Tibial nerve (tissue), 4 donors: ENCODE measurements at regions not wholly inside any gene's neighbourhood (a gene's known extent, or its start where the extent isn't known, plus 50 kb on each side); places are given as distances from the start of the nearest gene placed in this dataset.

ENCODE experiments used
- EP300 ChIP-seq, 2 donors: sonication (generic); formaldehyde crosslinking; IDR thresholded peaks; one replicate each; pipeline ENCODE4 v1.6.1; 2017; ENCODE audit warnings: antibody characterized with exemption in 2 of 2, mild to moderate bottlenecking in 1 of 2
- POLR2A ChIP-seq, 2 donors: fragments of 450-650 bp; IDR thresholded peaks; one replicate each; pipeline ENCODE4 v1.6.1; 2017; ENCODE audit warnings: antibody characterized with exemption in 2 of 2, mild to moderate bottlenecking in 2 of 2, moderate library complexity in 2 of 2
- TF ChIP-seq, protein P1 (sequence below), 5 experiments: fragments of 200-600 bp in 3 of 5; fragments of 450-650 bp in 2 of 5; sonication (generic) in 3 of 5; IDR thresholded peaks; one replicate each; pipeline ENCODE4 v1.5.1; 2016 to 2019; ENCODE audit warnings: antibody characterized with exemption in 5 of 5, mild to moderate bottlenecking in 3 of 5, moderate library complexity in 2 of 5

DNA sequence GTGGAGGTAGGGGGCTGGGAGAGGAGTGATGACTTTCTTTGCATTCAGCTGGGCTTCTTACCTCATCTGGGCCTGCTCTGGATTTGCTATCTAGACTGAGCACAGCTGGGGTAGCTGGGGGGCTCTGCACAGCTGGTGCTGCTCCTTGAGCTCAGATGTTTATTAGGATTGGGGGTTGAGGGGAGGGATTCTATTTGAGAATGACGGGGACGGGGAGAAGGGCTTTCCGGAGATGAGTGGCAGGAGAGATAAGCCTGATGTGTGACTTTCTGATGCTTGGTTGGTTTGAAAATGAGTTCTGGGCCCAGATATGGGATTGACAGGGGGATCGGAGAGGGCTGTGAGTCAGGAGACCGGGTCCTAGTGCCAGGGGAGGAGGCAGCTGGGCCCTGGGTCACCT is 146.1 kb upstream of the CSF3R start:
- TF ChIP-seq, protein P1, sequence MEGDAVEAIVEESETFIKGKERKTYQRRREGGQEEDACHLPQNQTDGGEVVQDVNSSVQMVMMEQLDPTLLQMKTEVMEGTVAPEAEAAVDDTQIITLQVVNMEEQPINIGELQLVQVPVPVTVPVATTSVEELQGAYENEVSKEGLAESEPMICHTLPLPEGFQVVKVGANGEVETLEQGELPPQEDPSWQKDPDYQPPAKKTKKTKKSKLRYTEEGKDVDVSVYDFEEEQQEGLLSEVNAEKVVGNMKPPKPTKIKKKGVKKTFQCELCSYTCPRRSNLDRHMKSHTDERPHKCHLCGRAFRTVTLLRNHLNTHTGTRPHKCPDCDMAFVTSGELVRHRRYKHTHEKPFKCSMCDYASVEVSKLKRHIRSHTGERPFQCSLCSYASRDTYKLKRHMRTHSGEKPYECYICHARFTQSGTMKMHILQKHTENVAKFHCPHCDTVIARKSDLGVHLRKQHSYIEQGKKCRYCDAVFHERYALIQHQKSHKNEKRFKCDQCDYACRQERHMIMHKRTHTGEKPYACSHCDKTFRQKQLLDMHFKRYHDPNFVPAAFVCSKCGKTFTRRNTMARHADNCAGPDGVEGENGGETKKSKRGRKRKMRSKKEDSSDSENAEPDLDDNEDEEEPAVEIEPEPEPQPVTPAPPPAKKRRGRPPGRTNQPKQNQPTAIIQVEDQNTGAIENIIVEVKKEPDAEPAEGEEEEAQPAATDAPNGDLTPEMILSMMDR (IDR thresholded peaks at IDR 0.05), result no peak
- TF ChIP-seq POLR2A (IDR thresholded peaks at IDR 0.05) (no peak), EP300 (IDR thresholded peaks at IDR 0.05) (no peak)
